ENCODE measurements at regions not wholly inside any gene's neighbourhood (a gene's known extent, or its start where the extent isn't known, plus 50 kb on each side); places are given as distances from the start of the nearest gene placed in this dataset.

- no peak for TF ChIP-seq CTCF (IDR thresholded peaks at IDR 0.05; ENCODE audit: low read depth, low read length)
- DNase-seq (ENCODE audit: low read depth, low spot score), result no peak
- in situ Hi-C loops (cut with HindIII; ENCODE audit: low sequenced_read_pairs), result no loop called here
- H3K4me3 ChIP-seq (ENCODE audit: low read depth, low read length), result no peak overlapping the region
Measured at GRCh38 chr5:74322191-74322590, 318.3 kb downstream of the ENC1 start.

- TF ChIP-seq CTCF (IDR thresholded peaks at IDR 0.05; ENCODE audit: low read depth, low read length), result no peak
- in situ Hi-C loops (cut with HindIII; ENCODE audit: low sequenced_read_pairs), result no loop called here
- no peak for DNase-seq (ENCODE audit: low read depth, low spot score)
- no peak overlapping the region for H3K4me3 ChIP-seq (ENCODE audit: low read depth, low read length)
Measured at GRCh38 chr5:74321326-74321725, 319.2 kb downstream of the ENC1 start.

- in situ Hi-C loops (cut with HindIII; ENCODE audit: low sequenced_read_pairs), result no loop called here
- TF ChIP-seq CTCF (IDR thresholded peaks at IDR 0.05; ENCODE audit: low read depth, low read length), result no peak
- no peak overlapping the region for H3K4me3 ChIP-seq (ENCODE audit: low read depth, low read length)
- DNase-seq (ENCODE audit: low read depth, low spot score), result no peak
Measured at GRCh38 chr5:74320526-74320925, 320.0 kb downstream of the ENC1 start.

- TF ChIP-seq CTCF (IDR thresholded peaks at IDR 0.05; ENCODE audit: low read depth, low read length), result no peak
- no peak overlapping the region for H3K4me3 ChIP-seq (ENCODE audit: low read depth, low read length)
- in situ Hi-C loops (cut with HindIII; ENCODE audit: low sequenced_read_pairs), result no loop called here
- DNase-seq (ENCODE audit: low read depth, low spot score), result no peak
Measured at GRCh38 chr5:74319076-74319475, 321.5 kb downstream of the ENC1 start.

- H3K4me3 ChIP-seq (ENCODE audit: low read depth, low read length), result no peak overlapping the region
- TF ChIP-seq CTCF (IDR thresholded peaks at IDR 0.05; ENCODE audit: low read depth, low read length), result no peak
- in situ Hi-C loops (cut with HindIII; ENCODE audit: low sequenced_read_pairs), result no loop called here
- DNase-seq (ENCODE audit: low read depth, low spot score), result peak; percentile 96
Measured at GRCh38 chr5:74316064-74316603, 324.4 kb downstream of the ENC1 start.

- H3K4me3 ChIP-seq (ENCODE audit: low read depth, low read length), result no peak overlapping the region
- no peak for DNase-seq (ENCODE audit: low read depth, low spot score)
- no peak for TF ChIP-seq CTCF (IDR thresholded peaks at IDR 0.05; ENCODE audit: low read depth, low read length)
- in situ Hi-C loops (cut with HindIII; ENCODE audit: low sequenced_read_pairs), result no loop called here
Measured at GRCh38 chr5:74314906-74315305, 325.6 kb downstream of the ENC1 start.

GRCh38 chr5:74313896-74314295, 326.6 kb downstream of the ENC1 start:
- DNase-seq (ENCODE audit: low read depth, low spot score), result no peak
- H3K4me3 ChIP-seq (ENCODE audit: low read depth, low read length), result no peak overlapping the region
- TF ChIP-seq CTCF (IDR thresholded peaks at IDR 0.05; ENCODE audit: low read depth, low read length), result no peak
- in situ Hi-C loops (cut with HindIII; ENCODE audit: low sequenced_read_pairs), result no loop called here

Data from astrocyte of the spinal cord (primary cell).